ENCODE measurements at regions not wholly inside any gene's neighbourhood (a gene's known extent, or its start where the extent isn't known, plus 50 kb on each side); places are given as distances from the start of the nearest gene placed in this dataset.

- no peak for DNase-seq (ENCODE audit: low spot score)
These were observed 56.5 kb upstream of the BCAT1 start for GRCh38 chr12:25005376-25005775.

- DNase-seq (ENCODE audit: low spot score), result no peak
These were observed 55.5 kb upstream of the BCAT1 start for GRCh38 chr12:25004447-25004846.

- DNase-seq (ENCODE audit: low spot score), result no peak
These were observed 52.4 kb upstream of the BCAT1 start for GRCh38 chr12:25001311-25001710.
